ENCODE measurements at regions not wholly inside any gene's neighbourhood (a gene's known extent, or its start where the extent isn't known, plus 50 kb on each side); places are given as distances from the start of the nearest gene placed in this dataset.

DNA sequence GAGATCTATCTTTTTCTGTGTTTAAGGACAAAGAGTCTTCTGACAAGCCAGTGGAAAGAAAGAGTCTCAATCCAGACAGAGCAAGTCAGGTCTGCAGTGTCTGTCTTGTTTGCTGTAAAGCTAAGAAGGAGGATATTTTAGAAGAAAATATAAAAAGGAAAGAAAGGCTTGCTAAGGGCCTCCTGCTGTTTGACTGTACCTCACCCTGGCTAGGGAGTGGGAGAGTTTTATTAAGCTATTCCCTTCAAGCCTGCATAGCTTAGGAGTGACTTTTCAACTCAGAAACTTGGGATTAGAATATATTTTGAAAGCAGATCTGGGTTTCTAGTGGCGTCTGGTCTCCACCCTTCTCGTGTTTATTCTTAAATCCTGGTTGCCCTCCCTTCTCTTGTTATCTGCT, 460.0 kb downstream of the COG6 start:
- DNase-seq: no peak
- no peak overlapping the region for H3K4me3 Mint-ChIP-seq
- no peaks in the 10 kb centered on the region; the same call in none of the 2 replicates for H3K9me3 Mint-ChIP-seq
- H3K4me1 Mint-ChIP-seq (ENCODE audit: low read depth): no peaks in the 10 kb centered on the region
- TF ChIP-seq, protein P1, sequence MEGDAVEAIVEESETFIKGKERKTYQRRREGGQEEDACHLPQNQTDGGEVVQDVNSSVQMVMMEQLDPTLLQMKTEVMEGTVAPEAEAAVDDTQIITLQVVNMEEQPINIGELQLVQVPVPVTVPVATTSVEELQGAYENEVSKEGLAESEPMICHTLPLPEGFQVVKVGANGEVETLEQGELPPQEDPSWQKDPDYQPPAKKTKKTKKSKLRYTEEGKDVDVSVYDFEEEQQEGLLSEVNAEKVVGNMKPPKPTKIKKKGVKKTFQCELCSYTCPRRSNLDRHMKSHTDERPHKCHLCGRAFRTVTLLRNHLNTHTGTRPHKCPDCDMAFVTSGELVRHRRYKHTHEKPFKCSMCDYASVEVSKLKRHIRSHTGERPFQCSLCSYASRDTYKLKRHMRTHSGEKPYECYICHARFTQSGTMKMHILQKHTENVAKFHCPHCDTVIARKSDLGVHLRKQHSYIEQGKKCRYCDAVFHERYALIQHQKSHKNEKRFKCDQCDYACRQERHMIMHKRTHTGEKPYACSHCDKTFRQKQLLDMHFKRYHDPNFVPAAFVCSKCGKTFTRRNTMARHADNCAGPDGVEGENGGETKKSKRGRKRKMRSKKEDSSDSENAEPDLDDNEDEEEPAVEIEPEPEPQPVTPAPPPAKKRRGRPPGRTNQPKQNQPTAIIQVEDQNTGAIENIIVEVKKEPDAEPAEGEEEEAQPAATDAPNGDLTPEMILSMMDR (IDR thresholded peaks at IDR 0.05): no peak
- no peaks in the 10 kb centered on the region for H3K27me3 Mint-ChIP-seq (ENCODE audit: insufficient read depth)
- H3K27ac Mint-ChIP-seq: no peak overlapping the region
- no peaks in the 10 kb centered on the region for H3K36me3 Mint-ChIP-seq (ENCODE audit: low read depth)

DNA sequence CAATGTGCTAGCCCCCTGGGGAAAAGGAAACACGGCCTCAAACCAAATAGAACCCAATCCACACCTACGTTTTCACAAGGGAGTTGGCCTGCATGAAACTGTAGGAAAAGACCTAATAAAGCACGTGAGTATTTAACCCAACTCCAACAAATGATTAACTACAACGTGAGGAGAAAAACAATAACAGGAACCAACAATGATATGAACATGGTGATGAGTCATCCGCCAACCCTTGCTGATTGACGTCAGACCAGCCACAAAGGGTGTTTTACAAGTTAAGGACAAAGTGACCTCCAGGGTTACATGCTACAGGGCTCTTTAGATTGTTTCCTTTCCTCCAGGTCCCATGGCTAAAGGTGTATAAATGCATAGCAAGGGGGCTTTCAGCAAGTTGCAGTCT, 460.5 kb downstream of the COG6 start:
- no peak overlapping the region for H3K4me3 Mint-ChIP-seq

DNA sequence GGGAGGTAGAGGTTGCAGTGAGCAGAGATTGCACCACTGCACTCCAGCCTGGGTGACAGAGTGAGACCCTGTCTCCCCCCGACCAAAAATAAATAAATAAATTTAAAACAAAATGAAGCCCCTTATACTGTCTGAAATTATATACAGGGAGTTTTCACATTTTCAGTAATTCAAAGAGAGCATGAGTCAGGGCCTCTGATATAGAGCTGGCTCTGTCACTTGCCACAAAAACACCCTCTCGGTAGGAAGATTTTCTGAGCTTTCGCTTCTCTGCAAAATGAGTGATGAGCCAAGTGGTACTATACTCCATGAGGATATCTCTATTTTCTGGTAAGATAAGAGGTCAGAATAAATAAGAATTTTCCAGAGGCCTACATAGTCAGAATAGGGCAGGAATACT, 462.9 kb downstream of the COG6 start:
- TF ChIP-seq, protein P1 (IDR thresholded peaks at IDR 0.05): no peak
- Mint-ChIP-seq H3K4me1 (ENCODE audit: low read depth) (no peaks in the 10 kb centered on the region), H3K36me3 (ENCODE audit: low read depth) (no peaks in the 10 kb centered on the region), H3K9me3 (no peaks in the 10 kb centered on the region; the same call in none of the 2 replicates), H3K27me3 (ENCODE audit: insufficient read depth) (no peaks in the 10 kb centered on the region), H3K4me3 (no peak overlapping the region), H3K27ac (no peak overlapping the region)
- DNase-seq: no peak

More for the DNA sequence above, 460.5 kb downstream of the COG6 start:
- Mint-ChIP-seq H3K9me3 (no peaks in the 10 kb centered on the region; the same call in none of the 2 replicates), H3K27me3 (ENCODE audit: insufficient read depth) (no peaks in the 10 kb centered on the region), H3K4me1 (ENCODE audit: low read depth) (no peaks in the 10 kb centered on the region), H3K36me3 (ENCODE audit: low read depth) (no peaks in the 10 kb centered on the region), H3K27ac (no peak overlapping the region)
- TF ChIP-seq, protein P1 (IDR thresholded peaks at IDR 0.05): no peak
- DNase-seq: no peak

DNA sequence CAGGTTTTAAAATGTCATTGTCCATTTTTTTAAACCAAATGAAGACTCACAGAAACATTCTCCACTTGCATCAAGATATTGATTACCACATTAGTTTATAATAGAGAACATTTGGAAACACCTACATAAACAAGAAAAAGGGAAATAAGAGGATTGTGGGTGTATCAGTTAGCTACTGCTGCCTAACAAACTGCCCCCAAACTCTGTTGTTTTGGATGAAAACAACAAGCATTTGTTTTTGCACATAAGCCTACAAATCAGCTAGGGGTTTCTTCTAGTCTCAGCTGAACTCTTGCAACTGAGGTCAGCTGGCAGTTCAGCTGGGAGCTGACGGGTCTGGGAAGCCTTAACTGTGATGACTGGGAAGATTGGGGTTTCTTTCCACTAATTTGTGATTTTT, 464.4 kb downstream of the COG6 start:
- DNase-seq: no peak
- Mint-ChIP-seq H3K27ac (no peak overlapping the region), H3K9me3 (no peaks in the 10 kb centered on the region; the same call in none of the 2 replicates), H3K36me3 (ENCODE audit: low read depth) (no peaks in the 10 kb centered on the region), H3K27me3 (ENCODE audit: insufficient read depth) (no peaks in the 10 kb centered on the region), H3K4me1 (ENCODE audit: low read depth) (no peaks in the 10 kb centered on the region), H3K4me3 (no peak overlapping the region)
- TF ChIP-seq, protein P1 (IDR thresholded peaks at IDR 0.05): no peak

DNA sequence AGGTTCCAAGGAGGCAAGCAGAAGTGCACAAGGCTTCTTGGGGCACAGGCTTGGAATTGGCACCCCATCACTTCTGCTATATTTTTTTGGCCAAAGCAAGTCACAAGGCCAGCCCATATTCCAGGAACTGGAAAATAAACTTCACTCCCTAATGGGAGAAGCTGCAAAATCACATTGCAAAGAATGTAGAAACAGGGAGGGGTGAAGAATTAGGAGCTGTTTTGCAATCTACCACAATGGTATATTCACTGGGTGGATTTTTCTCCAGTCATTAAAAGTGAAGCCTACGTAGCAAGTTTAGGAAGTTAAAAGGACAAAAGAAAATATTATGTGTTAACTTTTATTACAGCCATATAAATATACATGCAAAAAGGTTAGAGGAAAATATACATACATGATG, 464.8 kb downstream of the COG6 start:
- no peaks in the 10 kb centered on the region for H3K36me3 Mint-ChIP-seq (ENCODE audit: low read depth)
- no peaks in the 10 kb centered on the region for H3K4me1 Mint-ChIP-seq (ENCODE audit: low read depth)
- no peaks in the 10 kb centered on the region for H3K27me3 Mint-ChIP-seq (ENCODE audit: insufficient read depth)
- TF ChIP-seq, protein P1 (IDR thresholded peaks at IDR 0.05): no peak
- no peaks in the 10 kb centered on the region; the same call in none of the 2 replicates for H3K9me3 Mint-ChIP-seq
- DNase-seq: no peak
- no peak overlapping the region for H3K27ac Mint-ChIP-seq
- no peak overlapping the region for H3K4me3 Mint-ChIP-seq

DNA sequence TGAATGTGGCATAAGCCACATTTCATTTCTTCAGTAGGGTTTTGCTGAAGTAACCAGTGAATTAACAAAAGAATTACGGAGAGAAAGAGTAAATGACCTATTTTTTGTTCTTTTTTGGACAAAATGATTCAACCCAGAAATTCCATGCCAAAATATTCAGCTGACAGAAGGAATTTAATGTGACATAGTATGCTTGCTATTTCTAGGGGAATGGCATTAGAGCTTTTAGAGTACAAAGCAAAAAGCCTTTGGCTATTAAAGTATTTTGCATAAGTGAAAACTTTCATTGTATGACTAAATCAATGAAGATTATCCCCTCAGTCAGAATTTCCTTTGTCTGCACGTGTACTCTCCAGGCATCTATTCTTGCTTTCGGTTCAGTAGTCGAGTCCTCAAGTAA, 465.3 kb downstream of the COG6 start:
- no peaks in the 10 kb centered on the region for H3K36me3 Mint-ChIP-seq (ENCODE audit: low read depth)
- no peaks in the 10 kb centered on the region for H3K4me1 Mint-ChIP-seq (ENCODE audit: low read depth)
- H3K27ac Mint-ChIP-seq: no peak overlapping the region
- peaks cover 2% of the 10 kb centered on the region for H3K27me3 Mint-ChIP-seq (ENCODE audit: insufficient read depth)
- no peak overlapping the region for H3K4me3 Mint-ChIP-seq
- DNase-seq: peak; percentile 17
- TF ChIP-seq, protein P1 (IDR thresholded peaks at IDR 0.05): no peak
- no peaks in the 10 kb centered on the region; the same call in none of the 2 replicates for H3K9me3 Mint-ChIP-seq

Measured in HFFc6 (cell line).